Esophagus muscularis mucosa (tissue), 4 donors: ENCODE measurements at regions not wholly inside any gene's neighbourhood (a gene's known extent, or its start where the extent isn't known, plus 50 kb on each side); places are given as distances from the start of the nearest gene placed in this dataset.

ENCODE experiments used
- DNase-seq: peaks from one replicate; pipeline ENCODE4 v3.0.0-alpha.2; 2017; ENCODE audit errors: extremely low spot score
- H3K27ac ChIP-seq, 4 donors: fragments of 200-600 bp; sonication (generic); replicated peaks in 1 of 4; 1 replicate in 3 of 4; 2 replicates in 1 of 4; pipeline ENCODE4 v1.5.1; 2016 to 2019; ENCODE audit warnings: mild to moderate bottlenecking in 1 of 4
- H3K27me3 ChIP-seq, 4 donors: fragments of 200-600 bp; sonication (generic); one replicate each; pipeline versions ENCODE4 v1.5.1 to v1.6.0; 2016 to 2019
- H3K36me3 ChIP-seq, 4 donors: fragments of 200-600 bp; sonication (generic); one replicate each; pipeline ENCODE4 v1.5.1; 2016 to 2019
- H3K4me1 ChIP-seq, 4 donors: fragments of 200-600 bp; sonication (generic); one replicate each; pipeline ENCODE4 v1.5.1; 2016 to 2019
- H3K4me3 ChIP-seq, 4 donors: fragments of 200-600 bp; sonication (generic); 1 replicate in 2 of 4; 2 replicates in 2 of 4; pipeline ENCODE4 v1.5.1; 2016 to 2019; ENCODE audit warnings: mild to moderate bottlenecking in 4 of 4, moderate library complexity in 1 of 4
- H3K9me3 ChIP-seq, 4 donors: fragments of 200-600 bp; sonication (generic); 1 replicate in 3 of 4; 2 replicates in 1 of 4; pipeline ENCODE4 v1.5.1; 2016 to 2019
- CTCF ChIP-seq, 3 experiments: fragments of 200-600 bp in 2 of 3; fragments of 450-650 bp in 1 of 3; sonication (generic) in 2 of 3; IDR thresholded peaks; one replicate each; pipeline ENCODE4 v1.5.1; 2017 to 2019; ENCODE audit warnings: antibody characterized with exemption in 3 of 3, mild to moderate bottlenecking in 2 of 3, moderate library complexity in 1 of 3
- EP300 ChIP-seq: sonication (generic); formaldehyde crosslinking; IDR thresholded peaks from one replicate; pipeline ENCODE4 v1.6.1; 2017; ENCODE audit warnings: antibody characterized with exemption
- POLR2A ChIP-seq: fragments of 450-650 bp; IDR thresholded peaks from one replicate; pipeline ENCODE4 v1.6.1; 2017; ENCODE audit warnings: antibody characterized with exemption, moderate library complexity, mild to moderate bottlenecking, low read depth
- POLR2AphosphoS5 ChIP-seq, 2 donors: sonication (generic); formaldehyde crosslinking; IDR thresholded peaks; one replicate each; pipeline ENCODE4 v1.6.1; 2017; ENCODE audit warnings: antibody characterized with exemption in 2 of 2
- WGBS: methylation state at CpG from one replicate; pipeline ENCODE4 v1.1.5; 2018; 5-methylcytosine and 5-hydroxymethylcytosine counted together
- intact Hi-C: fragments of 100-400 bp; cut with DNase I; formaldehyde crosslinking; loops from one replicate; pipeline ENCODE4 v1.15.1; 2023

GRCh38 chr6:145087034-145087433 is 648.3 kb downstream of the EPM2A start:
- no peaks in the 10 kb centered on the region for H3K36me3 ChIP-seq
- no peak for TF ChIP-seq CTCF (IDR thresholded peaks at IDR 0.05)
- no peak for TF ChIP-seq POLR2AphosphoS5 (IDR thresholded peaks at IDR 0.05)
- no peak for TF ChIP-seq EP300
- no peak for TF ChIP-seq POLR2A
- H3K9me3 ChIP-seq = no peaks in the 10 kb centered on the region
- intact Hi-C loops = no loop called here
- no peak overlapping the region for H3K4me3 ChIP-seq
- H3K4me1 ChIP-seq = no peaks in the 10 kb centered on the region
- no peak overlapping the region for H3K27ac ChIP-seq
- WGBS = 86% methylated on average over 3 of the region's 3 CpGs
- DNase-seq = no peak
- H3K27me3 ChIP-seq = no peaks in the 10 kb centered on the region

GRCh38 chr6:145090801-145091585 is 644.3 kb downstream of the EPM2A start:
- intact Hi-C loops = no loop called here
- Histone ChIP-seq H3K27ac (no peak overlapping the region), H3K4me3 (no peak overlapping the region), H3K27me3 (no peaks in the 10 kb centered on the region), H3K36me3 (no peaks in the 10 kb centered on the region), H3K4me1 (no peaks in the 10 kb centered on the region), H3K9me3 (no peaks in the 10 kb centered on the region)
- TF ChIP-seq EP300 = no peak
- TF ChIP-seq POLR2AphosphoS5 (IDR thresholded peaks at IDR 0.05) = no peak
- no peak for TF ChIP-seq CTCF (IDR thresholded peaks at IDR 0.05)
- TF ChIP-seq POLR2A = no peak
- 64% methylated on average over 4 of the region's 4 CpGs for WGBS
- no peak for DNase-seq

- no peaks in the 10 kb centered on the region for H3K36me3 ChIP-seq
- H3K9me3 ChIP-seq = no peaks in the 10 kb centered on the region
- no peak overlapping the region for H3K4me3 ChIP-seq
- H3K27ac ChIP-seq = no peak overlapping the region
- DNase-seq = no peak
- H3K4me1 ChIP-seq = no peaks in the 10 kb centered on the region
- no peaks in the 10 kb centered on the region for H3K27me3 ChIP-seq
- intact Hi-C loops = no loop called here
- TF ChIP-seq CTCF (IDR thresholded peaks at IDR 0.05) (no peak), POLR2AphosphoS5 (IDR thresholded peaks at IDR 0.05) (no peak), EP300 (no peak)
- 83% methylated on average over 2 of the region's 2 CpGs for WGBS
Observed at GRCh38 chr6:145091586-145092142, 643.7 kb downstream of the EPM2A start.

GRCh38 chr6:145092554-145092953 is 642.8 kb downstream of the EPM2A start:
- H3K9me3 ChIP-seq = peaks cover 0 to 6% (median 0%) of the 10 kb centered on the region in 4 donors
- H3K27me3 ChIP-seq = no peaks in the 10 kb centered on the region
- intact Hi-C loops = no loop called here
- 89% methylated on average over 4 of the region's 4 CpGs for WGBS
- no peak overlapping the region for H3K4me3 ChIP-seq
- H3K27ac ChIP-seq = no peak overlapping the region
- DNase-seq = no peak
- H3K36me3 ChIP-seq = no peaks in the 10 kb centered on the region
- no peak for TF ChIP-seq POLR2A
- TF ChIP-seq EP300 = no peak
- TF ChIP-seq POLR2AphosphoS5 (IDR thresholded peaks at IDR 0.05) = no peak
- no peak for TF ChIP-seq CTCF (IDR thresholded peaks at IDR 0.05)
- H3K4me1 ChIP-seq = no peaks in the 10 kb centered on the region
